Head of caudate nucleus (tissue), 42 donors: ENCODE measurements at regions not wholly inside any gene's neighbourhood (a gene's known extent, or its start where the extent isn't known, plus 50 kb on each side); places are given as distances from the start of the nearest gene placed in this dataset.
"Not testable (repeated sequence)": the region's sequence is repeated elsewhere in the genome, so short reads cannot be mapped to it uniquely, and the experiment has no call there.

Experiments
- DNase-seq, 42 donors: peaks; one replicate each; pipeline versions ENCODE4 v3.0.0 to v3.0.0-alpha.2; 2020 to 2021; ENCODE audit warnings: mixed read lengths in 7 of 42
- intact Hi-C: fragments of 100-400 bp; cut with DNase I; formaldehyde crosslinking; loops from one replicate; pipeline ENCODE4 v1.15.0; 2022

DNA sequence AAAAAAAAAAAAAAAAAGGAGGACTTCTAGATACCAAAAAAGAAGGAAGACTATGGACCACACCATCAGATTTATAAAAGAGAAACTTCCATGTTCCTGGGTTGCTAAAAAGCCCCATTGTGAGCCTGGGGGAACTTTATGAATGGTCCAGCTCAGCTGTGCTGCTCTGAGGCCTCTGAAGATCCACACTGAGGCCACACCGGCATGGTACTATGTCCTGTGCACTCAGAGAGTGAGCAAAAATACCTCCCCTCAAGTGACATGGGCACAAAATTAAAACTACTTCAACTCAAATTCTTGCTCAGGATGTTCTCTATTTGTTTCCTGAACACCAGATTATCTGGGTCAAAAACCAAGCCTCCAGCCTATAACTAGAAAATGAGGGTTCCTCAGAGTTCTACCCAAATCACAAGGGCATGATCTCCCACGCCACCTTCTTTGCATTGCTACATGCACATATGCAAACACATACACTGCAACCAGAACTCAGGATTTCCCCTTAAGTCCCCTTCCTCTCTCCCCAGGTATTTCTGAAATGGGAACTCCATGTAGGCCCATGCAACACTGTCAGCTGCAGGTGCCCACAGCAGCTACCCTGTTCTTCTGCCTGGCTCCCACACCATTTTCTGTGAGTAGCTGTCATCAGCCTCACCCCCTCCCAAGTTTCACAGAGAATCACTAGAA, 94.4 kb downstream of the SH3GLB1 start:
- DNase-seq: no peak
- intact Hi-C loops: no loop called here

DNA sequence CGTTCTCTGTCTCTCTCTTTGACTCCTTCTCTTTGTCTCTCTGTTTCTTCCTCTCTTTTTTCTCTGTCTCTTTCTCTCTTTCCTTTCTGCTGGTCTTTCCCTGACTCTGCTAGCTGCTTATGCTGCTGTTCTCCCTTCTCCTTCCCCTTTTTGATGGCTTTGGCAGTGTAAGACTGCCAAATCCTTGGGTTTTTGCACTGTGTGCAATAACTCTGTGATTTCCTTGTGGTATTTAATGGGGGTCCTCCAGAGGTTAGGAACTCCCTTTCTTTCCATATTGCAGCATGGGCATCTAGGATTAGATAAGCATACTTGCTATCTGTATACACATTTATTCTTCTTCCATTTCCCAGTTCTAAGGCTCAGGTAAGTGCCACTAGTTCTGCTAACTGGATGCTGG, 99.3 kb downstream of the SH3GLB1 start:
- DNase-seq, intact Hi-C loops: not testable (repeated sequence)

DNA sequence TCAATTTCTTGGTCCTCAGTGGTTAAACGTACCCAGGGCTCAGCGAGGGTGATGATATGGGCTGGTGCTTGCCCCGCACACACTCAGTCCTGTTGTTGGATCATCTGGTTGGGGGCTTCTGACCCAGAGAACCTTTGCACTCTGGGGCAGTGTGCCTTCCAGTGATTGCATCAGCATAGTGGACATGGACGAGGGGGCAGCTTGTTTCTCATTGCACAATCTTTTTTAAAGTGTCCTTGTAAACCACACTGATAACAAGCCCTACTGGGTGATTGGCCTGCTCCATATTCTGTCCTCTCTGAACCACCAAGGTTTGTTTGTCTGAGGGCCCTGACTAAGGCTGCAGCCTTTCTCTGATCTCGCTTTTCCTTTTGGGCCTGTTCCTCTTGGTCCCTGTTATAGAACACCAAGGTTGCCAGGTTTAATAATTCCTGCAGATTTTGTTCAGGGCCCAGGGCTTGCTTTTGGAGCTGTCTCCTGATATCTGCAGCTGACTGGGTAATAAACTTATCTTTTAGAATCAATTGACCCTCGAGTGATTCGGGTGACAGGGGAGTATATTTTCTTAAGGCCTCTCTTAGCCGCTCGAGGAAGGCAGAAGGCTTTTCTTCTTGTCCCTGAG, 101.6 kb downstream of the SH3GLB1 start:
- DNase-seq, intact Hi-C loops: not testable (repeated sequence)

DNA sequence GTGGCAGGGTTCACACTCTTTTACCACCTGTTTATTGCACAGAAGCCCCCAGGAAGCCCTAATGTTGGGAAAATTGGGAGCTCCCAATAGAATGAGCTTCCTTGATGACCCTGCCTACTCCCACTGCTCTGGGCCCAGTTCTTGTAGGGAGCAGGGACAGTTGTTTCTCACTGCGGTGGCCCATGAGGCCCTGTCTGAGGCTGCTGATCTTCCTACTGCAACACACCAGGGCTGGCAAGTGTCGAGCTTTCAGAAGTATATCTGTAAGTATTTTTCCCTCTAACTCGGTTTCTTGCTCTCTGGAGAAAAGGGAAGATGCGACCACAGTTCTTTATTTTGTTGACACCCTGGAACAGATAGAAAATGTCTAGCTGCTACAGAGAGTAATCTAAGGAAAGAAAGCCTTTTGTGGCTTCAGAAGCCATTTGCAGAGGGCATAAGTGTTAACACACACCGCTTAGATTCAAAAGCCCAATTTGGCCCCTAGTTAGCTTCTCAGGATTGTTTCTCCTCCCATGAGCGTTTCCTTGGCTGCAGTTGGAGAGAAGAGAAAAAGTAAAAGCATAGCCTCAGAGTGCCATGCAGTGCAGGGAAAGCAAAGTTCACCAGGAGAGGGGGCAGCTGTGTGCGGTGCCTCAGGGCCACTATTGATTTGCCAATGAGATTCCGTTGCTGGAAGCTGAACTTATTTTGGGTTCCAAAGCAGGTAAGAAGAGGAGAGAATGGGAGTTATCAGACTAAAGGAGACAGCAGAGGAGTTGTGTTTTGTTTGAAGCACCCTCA, 102.6 kb downstream of the SELENOF start:
- intact Hi-C loops: no loop called here
- DNase-seq: peak in 2 of 42 donors; percentile 10 to 42

DNA sequence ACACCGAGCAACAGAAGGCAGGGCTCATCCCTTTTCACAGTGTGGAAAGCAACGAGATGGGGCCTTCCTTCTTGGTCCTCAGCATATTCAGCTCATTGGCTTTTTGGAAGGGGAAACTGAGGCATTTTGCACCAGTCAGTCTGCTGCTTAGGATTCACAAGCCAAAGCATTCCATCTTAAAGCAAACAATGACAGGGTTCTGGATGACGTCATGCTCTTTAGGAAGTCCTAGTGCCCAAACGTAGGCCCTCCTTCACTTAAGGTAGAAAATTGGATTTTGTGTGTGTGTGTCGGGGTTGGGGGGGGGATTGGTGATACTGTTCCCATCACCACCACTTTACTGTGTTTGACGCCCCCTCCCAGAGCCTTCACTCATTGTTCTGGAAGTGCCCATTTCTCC, 101.6 kb downstream of the SELENOF start:
- intact Hi-C loops: no loop called here
- no peak for DNase-seq
